ENCODE measurements at regions not wholly inside any gene's neighbourhood (a gene's known extent, or its start where the extent isn't known, plus 50 kb on each side); places are given as distances from the start of the nearest gene placed in this dataset.
"Not testable (repeated sequence)": the region's sequence is repeated elsewhere in the genome, so short reads cannot be mapped to it uniquely, and the experiment has no call there.

DNA sequence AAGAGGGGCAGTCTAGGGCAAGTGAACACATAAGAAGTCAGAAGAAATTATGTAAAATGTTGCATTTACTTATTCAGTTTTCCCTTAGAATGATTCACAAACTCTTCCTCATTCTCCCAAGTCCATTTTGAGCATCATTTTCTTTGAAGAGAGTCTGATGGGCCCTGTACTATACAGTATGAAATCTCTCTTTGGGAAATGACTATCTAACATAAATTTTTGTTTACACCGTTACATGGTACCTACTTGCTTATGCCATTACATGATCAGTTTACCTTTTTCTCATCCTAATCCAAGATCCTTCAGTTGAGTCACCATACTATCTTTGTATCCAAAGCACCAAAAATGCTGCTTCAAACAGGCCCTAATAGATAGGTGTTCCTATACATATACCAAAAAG, 4774.4 kb upstream of the OR11H1 start:
- not testable (repeated sequence) for H3K27ac ChIP-seq
- 56 to 59% methylated on average over 1 of the region's 1 CpG for WGBS, 2 donors (ENCODE audit: low coverage in 1 of 2)

DNA sequence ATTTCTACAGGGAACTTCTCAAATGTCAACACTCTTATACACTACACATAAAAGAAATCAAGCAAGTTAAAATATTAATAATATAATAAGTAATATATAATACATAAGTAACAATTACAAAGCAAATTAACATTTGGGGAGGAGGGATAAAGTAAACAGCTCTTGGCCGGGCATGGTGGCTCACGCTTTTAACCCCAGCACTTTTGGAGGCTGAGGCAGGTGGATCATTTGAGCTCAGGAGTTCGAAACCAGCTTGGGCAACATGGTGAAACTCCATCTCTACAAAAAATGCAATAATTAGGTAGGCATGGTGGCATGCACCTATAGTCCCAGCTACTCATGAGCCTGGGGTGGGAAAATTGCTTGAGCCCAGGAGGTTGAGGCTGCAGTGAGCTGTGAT, 4772.6 kb upstream of the OR11H1 start:
- H3K9me3 ChIP-seq, result peaks cover 15 to 18% of the 10 kb centered on the region in 2 donors
- 39 to 41% methylated on average over 3 of the region's 3 CpGs for WGBS, 2 donors (ENCODE audit: low coverage in 1 of 2)
- H3K27me3 ChIP-seq, result not testable (repeated sequence)

More for the DNA sequence above, 4774.4 kb upstream of the OR11H1 start:
- peaks cover 14 to 19% of the 10 kb centered on the region in 2 donors for H3K9me3 ChIP-seq
- H3K4me1 ChIP-seq; H3K4me3 ChIP-seq; in situ Hi-C loops (cut with MboI; ENCODE audit: low pct_ligation_motif_present in 1 of 4, low pct_unique_long_range_greater_than_20kb in 1 of 4, low sequenced_read_pairs in 3 of 4); DNase-seq; intact Hi-C loops (cut with DNase I; ENCODE audit: low total_unique reads); H3K36me3 ChIP-seq; H3K27me3 ChIP-seq: not testable (repeated sequence)

DNA sequence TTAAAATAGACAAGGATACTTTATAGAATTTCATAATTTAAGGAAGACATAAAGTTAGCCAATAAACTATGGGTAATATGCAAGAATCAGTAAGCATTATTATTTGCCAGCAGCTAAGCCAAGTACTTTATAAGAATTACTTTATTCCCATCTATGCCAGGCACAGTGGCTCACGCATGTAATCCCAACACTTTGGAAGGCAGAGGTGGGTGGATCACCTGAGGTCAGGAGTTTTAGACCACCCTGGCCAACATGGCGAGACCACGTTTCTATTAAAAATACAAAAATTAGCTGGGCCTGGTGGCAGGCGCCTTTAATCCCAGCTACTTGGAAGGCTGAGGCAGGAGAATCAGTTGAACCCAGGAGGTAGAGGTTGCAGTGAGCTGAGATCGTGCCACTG, 4767.6 kb upstream of the OR11H1 start:
- DNase-seq; H3K4me1 ChIP-seq; in situ Hi-C loops (cut with MboI; ENCODE audit: low pct_ligation_motif_present in 1 of 4, low pct_unique_long_range_greater_than_20kb in 1 of 4, low sequenced_read_pairs in 3 of 4); H3K27ac ChIP-seq; H3K36me3 ChIP-seq; intact Hi-C loops (cut with DNase I; ENCODE audit: low total_unique reads); H3K4me3 ChIP-seq; H3K27me3 ChIP-seq: not testable (repeated sequence)
- WGBS, 2 donors (ENCODE audit: low coverage in 1 of 2), result 56 to 58% methylated on average over 4 to 5 of the region's 5 CpGs
- H3K9me3 ChIP-seq, result peaks cover 23 to 24% of the 10 kb centered on the region in 2 donors

More for the DNA sequence above, 4772.6 kb upstream of the OR11H1 start:
- H3K27ac ChIP-seq; H3K4me3 ChIP-seq; in situ Hi-C loops (cut with MboI; ENCODE audit: low pct_ligation_motif_present in 1 of 4, low pct_unique_long_range_greater_than_20kb in 1 of 4, low sequenced_read_pairs in 3 of 4); H3K4me1 ChIP-seq; DNase-seq; intact Hi-C loops (cut with DNase I; ENCODE audit: low total_unique reads); H3K36me3 ChIP-seq: not testable (repeated sequence)

DNA sequence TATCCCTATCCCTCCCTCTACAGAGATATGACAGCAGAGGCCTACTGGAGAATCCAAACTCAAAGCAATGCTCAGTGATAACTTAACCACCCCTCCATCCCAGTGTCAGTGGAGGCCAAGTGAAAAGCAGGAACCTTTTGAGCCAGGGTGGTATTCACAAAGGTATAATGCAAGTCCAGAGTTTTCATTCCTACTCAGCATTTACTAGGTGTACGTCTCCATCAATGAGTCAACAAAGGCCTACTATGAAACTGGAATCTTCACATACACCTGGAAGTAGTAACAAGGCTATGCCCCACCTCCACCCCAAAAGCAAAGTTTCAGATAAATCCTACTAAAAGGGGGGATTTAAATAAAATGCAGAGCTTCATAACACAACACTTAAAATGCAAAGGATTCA, 4761.7 kb upstream of the OR11H1 start:
- H3K27me3 ChIP-seq; intact Hi-C loops (cut with DNase I; ENCODE audit: low total_unique reads); H3K4me3 ChIP-seq; H3K4me1 ChIP-seq; H3K36me3 ChIP-seq; DNase-seq; in situ Hi-C loops (cut with MboI; ENCODE audit: low pct_ligation_motif_present in 1 of 4, low pct_unique_long_range_greater_than_20kb in 1 of 4, low sequenced_read_pairs in 3 of 4); H3K27ac ChIP-seq: not testable (repeated sequence)
- H3K9me3 ChIP-seq, result peaks cover 35 to 36% of the 10 kb centered on the region in 2 donors
- 60 to 81% methylated on average over 1 of the region's 1 CpG for WGBS, 2 donors (ENCODE audit: low coverage in 1 of 2)

DNA sequence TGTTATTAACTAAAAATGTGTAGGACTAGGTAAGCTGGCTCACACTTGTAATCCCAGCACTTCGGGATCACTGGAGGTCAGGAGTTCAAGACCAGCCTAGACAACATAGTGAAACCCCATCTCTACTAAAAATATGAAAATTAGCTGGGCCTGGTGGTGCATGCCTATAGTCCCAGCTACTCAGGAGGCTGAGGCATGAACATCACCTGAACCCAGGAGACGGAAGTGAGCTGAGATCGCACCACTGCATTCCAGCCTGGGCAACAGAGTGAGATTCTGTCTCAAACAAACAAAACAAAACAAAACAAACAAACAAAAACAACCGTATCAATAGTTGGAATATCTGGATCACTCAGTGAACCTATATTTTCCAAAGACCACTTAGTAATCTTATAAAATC, 4759.1 kb upstream of the OR11H1 start:
- H3K36me3 ChIP-seq; H3K27me3 ChIP-seq; H3K27ac ChIP-seq; H3K4me3 ChIP-seq; H3K4me1 ChIP-seq; in situ Hi-C loops (cut with MboI; ENCODE audit: low pct_ligation_motif_present in 1 of 4, low pct_unique_long_range_greater_than_20kb in 1 of 4, low sequenced_read_pairs in 3 of 4); DNase-seq; intact Hi-C loops (cut with DNase I; ENCODE audit: low total_unique reads): not testable (repeated sequence)
- H3K9me3 ChIP-seq, result peaks cover 37 to 39% of the 10 kb centered on the region in 2 donors
- 69 to 84% methylated on average over 4 of the region's 4 CpGs for WGBS, 2 donors (ENCODE audit: low coverage in 1 of 2)

DNA sequence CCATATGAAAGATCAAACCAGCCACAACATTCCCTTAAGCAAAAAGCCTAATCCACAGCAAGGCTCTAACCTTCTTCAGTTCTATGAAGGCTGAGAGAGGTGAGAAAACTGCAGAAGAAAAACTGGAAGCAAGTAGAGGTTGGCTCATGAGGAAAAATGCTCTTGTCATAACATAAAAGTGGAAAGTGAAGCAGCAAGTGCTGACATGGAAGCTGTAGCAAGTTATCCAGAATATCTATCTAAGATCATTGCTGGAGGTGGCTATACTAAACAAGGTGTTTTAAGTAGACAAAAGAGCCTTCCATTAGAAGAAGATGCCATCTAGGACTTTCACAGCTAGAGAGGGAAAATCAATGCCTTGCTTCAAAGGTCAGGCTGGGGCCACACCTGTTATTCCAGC, 4756.2 kb upstream of the OR11H1 start:
- H3K9me3 ChIP-seq, result peaks cover 34 to 47% of the 10 kb centered on the region in 2 donors
- DNase-seq, result not testable (repeated sequence)

DNA sequence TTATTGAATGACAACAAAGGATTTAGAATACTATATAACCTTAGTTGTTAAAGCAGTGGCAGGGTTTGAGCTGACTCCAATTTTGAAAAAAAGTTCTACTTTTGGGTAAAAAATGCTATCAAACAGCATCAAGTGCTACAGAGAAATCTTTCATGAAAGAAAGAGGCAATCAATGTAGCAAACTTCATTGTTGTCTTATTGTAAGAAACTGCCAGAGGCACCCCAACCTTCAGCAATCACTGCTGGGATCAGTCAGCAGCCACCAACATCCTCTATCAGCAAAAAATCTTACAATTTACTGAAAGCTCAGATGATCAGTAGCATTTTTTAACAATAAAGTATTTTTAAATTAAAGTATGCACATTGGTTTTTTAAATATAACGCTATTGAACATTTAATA, 4754.7 kb upstream of the OR11H1 start:
- H3K27ac ChIP-seq; H3K27me3 ChIP-seq; intact Hi-C loops (cut with DNase I; ENCODE audit: low total_unique reads); H3K4me3 ChIP-seq; DNase-seq; in situ Hi-C loops (cut with MboI; ENCODE audit: low pct_ligation_motif_present in 1 of 4, low pct_unique_long_range_greater_than_20kb in 1 of 4, low sequenced_read_pairs in 3 of 4); H3K36me3 ChIP-seq; H3K4me1 ChIP-seq: not testable (repeated sequence)
- peaks cover 28 to 44% of the 10 kb centered on the region in 2 donors for H3K9me3 ChIP-seq
- WGBS, 2 donors (ENCODE audit: low coverage in 1 of 2), result 40 to 61% methylated on average over 1 of the region's 1 CpG

More for the DNA sequence above, 4756.2 kb upstream of the OR11H1 start:
- H3K4me1 ChIP-seq; in situ Hi-C loops (cut with MboI; ENCODE audit: low pct_ligation_motif_present in 1 of 4, low pct_unique_long_range_greater_than_20kb in 1 of 4, low sequenced_read_pairs in 3 of 4); H3K27ac ChIP-seq; H3K4me3 ChIP-seq; intact Hi-C loops (cut with DNase I; ENCODE audit: low total_unique reads); H3K36me3 ChIP-seq; H3K27me3 ChIP-seq: not testable (repeated sequence)

- DNase-seq; in situ Hi-C loops (cut with MboI; ENCODE audit: low pct_ligation_motif_present in 1 of 4, low pct_unique_long_range_greater_than_20kb in 1 of 4, low sequenced_read_pairs in 3 of 4); H3K27me3 ChIP-seq; H3K36me3 ChIP-seq; H3K27ac ChIP-seq; intact Hi-C loops (cut with DNase I; ENCODE audit: low total_unique reads); H3K4me3 ChIP-seq; H3K4me1 ChIP-seq: not testable (repeated sequence)
- H3K9me3 ChIP-seq, result peaks cover 27 to 47% of the 10 kb centered on the region in 2 donors
- whole genome bisulfite sequencing, 2 donors (ENCODE audit: low coverage in 1 of 2), result 49 to 55% methylated on average over 5 of the region's 5 CpGs
Measured at GRCh38 chr22:10775601-10776357, 4752.2 kb upstream of the OR11H1 start.

DNA sequence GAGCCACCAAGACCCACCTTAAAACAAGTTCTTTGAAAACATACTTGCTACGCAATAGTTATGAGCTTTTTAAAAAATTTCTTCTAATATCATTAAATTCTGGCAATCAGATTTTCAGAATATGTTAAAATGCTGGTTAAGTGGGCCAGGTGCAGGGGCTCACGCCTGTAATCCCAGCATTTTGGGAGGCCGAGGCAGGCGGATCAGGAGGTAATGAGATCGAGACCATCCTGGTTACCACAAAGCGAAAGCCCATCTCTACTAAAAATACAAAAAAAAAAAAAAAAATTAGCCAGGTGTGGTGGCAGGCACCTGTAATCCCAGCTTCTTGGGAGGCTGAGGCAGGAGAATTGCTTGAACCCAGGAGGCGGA, 4751.6 kb upstream of the OR11H1 start:
- DNase-seq; H3K4me3 ChIP-seq; H3K27me3 ChIP-seq; H3K36me3 ChIP-seq; in situ Hi-C loops (cut with MboI; ENCODE audit: low pct_ligation_motif_present in 1 of 4, low pct_unique_long_range_greater_than_20kb in 1 of 4, low sequenced_read_pairs in 3 of 4); intact Hi-C loops (cut with DNase I; ENCODE audit: low total_unique reads); H3K27ac ChIP-seq; H3K4me1 ChIP-seq: not testable (repeated sequence)
- peaks cover 27 to 49% of the 10 kb centered on the region in 2 donors for H3K9me3 ChIP-seq
- WGBS, 2 donors (ENCODE audit: low coverage in 1 of 2), result 50 to 54% methylated on average over 7 of the region's 7 CpGs

GRCh38 chr22:10777733-10778132, 4750.3 kb upstream of the OR11H1 start:
- in situ Hi-C loops (cut with MboI; ENCODE audit: low pct_ligation_motif_present in 1 of 4, low pct_unique_long_range_greater_than_20kb in 1 of 4, low sequenced_read_pairs in 3 of 4); intact Hi-C loops (cut with DNase I; ENCODE audit: low total_unique reads); H3K4me3 ChIP-seq; H3K36me3 ChIP-seq; H3K27ac ChIP-seq; H3K4me1 ChIP-seq; H3K27me3 ChIP-seq; DNase-seq: not testable (repeated sequence)
- peaks cover 28 to 56% of the 10 kb centered on the region in 2 donors for H3K9me3 ChIP-seq
- WGBS, 2 donors (ENCODE audit: low coverage in 1 of 2), result 73 to 74% methylated on average over 11 of the region's 11 CpGs
